ENCODE measurements at regions not wholly inside any gene's neighbourhood (a gene's known extent, or its start where the extent isn't known, plus 50 kb on each side); places are given as distances from the start of the nearest gene placed in this dataset.

- DNase-seq: no peak
Measured at GRCh38 chr5:88394536-88395175, 126.0 kb upstream of the TMEM161B start.

- DNase-seq: no peak
Measured at GRCh38 chr5:88393716-88394535, 125.3 kb upstream of the TMEM161B start.

DNA sequence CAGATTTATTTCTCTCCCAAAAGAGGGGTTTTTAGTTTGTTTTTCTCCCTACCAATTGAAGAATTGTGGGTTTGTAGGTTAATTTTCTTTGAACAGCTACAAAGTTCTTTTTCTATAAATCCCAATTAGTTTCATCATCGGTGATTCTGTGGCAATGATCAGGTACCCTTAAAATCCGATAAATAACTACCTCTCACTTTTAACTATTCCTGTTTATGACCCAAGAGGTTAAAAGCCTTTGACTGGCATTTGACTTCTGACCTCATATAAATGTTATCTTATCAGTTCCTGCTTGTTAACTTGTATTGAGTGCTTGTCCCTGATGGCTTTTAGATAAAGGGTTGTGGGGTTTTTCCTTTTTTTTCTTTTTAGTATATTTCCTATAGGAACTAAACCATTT is 124.4 kb upstream of the TMEM161B start:
- DNase-seq: no peak

GRCh38 chr5:88391991-88392390 is 123.3 kb upstream of the TMEM161B start:
- DNase-seq: no peak

DNA sequence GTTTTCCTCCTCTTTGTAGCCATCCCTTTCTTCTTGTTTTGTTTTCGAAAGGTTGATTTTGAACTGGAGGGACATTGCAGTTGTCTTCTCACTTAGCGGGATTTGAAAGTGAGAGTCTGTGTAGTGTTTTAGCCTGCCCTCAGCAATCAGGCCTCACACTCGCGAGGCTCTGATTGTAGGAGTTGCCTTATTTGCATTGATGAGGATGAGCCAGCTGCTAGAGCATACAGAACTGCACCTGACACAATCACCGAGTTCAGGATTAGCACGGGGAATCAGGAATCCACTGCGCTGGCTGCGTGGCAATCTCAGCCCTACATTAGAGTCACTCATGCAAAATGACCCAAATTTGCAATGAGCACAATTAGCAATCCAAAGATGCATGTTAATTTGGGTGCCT is 122.5 kb upstream of the TMEM161B start:
- DNase-seq: no peak

GRCh38 chr5:88390481-88390880 is 121.8 kb upstream of the TMEM161B start:
- DNase-seq: no peak

- no peak for DNase-seq
Measured at GRCh38 chr5:88390096-88390441, 121.4 kb upstream of the TMEM161B start.

DNA sequence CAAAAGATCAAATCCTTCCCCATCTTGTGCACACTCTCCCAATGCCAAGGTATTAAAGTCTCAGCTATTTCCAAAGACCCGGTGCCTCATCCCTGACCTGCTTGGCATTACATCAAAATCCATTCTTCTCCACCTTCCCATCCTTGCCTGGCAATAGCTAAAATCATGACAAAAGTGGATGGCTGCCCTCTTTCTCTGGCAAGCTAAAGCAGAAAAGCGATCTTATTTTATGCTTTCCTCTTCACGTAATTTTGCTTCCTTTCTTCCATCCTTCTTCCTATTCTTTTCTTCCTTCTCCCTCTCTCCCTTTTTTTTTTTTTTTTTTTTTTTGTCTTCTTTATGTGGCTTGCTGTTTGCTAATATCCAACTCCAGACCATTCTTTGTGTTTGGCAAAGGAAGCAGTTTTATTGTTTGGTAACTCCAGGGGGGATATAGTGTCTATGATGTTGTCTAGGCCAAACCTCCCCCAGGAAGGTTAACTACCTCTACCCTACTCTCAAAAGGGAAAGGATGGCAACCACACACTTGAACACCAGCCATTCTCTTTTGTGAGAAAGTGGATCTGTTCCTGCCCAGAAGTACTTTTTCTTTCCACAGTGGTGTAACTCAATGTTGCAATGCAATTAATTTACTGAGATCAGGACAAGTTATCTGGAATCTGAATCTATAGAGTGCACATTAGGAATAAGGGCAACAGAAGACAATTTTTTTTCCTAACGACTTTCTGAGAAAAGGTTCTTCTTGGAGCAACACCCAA is 120.9 kb upstream of the TMEM161B start:
- no peak for DNase-seq

DNA sequence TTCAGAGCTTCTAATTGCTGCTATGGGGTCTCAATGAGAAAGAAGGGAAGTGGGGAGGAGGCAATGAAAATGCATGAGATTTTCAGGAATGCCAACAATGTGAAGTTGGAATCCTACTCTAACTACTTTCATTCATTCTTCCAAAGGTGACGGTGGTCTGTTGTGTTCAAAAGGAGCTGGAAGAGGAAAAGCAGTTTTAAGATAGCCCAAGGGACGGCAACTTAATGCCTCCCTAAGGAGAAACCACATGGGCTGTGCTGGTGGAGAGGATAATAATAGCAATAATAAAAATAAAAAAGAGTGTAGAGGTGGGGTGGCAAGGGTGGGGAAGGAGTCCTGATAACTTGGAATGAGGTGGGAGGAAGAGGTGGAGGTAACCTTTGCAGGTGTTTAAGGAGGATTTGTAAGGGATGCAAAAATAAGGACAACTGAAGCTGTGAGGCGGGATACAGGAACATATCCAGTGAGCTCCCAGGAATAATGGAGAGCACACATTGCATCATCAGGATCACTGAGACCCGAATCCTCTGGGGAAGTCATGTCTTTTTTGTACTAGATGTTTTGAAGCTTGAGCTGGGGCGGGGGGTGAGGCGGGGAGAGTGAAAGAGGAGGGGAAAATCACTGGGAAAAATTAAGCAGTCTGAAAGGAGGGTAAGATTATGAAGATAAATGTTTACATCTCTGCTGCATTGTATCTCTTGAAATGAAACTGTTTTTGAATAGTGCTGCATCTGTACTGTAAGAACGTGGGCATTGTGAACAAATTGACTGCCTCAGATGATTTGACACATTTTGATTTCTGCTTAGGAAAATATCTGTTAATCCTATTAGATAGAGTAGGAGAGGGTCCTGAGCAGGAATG is 120.1 kb upstream of the TMEM161B start:
- no peak for DNase-seq

DNA sequence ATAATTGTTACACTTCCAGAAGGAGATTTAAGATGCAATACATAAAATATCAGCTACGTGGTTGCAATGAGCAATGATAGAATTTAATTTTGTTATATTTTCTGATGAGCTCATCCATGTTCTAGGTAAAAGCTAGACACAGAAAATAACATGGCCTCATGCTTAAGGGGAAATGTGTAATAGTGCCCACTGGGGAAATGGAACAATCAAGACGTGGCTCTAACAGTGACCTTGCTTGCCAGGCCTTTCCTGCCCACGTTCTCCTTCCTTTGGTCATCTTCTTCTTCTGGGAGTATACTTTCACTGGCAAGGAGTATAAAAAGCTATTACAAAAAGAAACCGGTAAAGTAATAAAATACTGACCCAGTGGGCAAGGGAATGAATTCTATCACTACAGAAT is 116.2 kb upstream of the TMEM161B start:
- DNase-seq: no peak

DNA sequence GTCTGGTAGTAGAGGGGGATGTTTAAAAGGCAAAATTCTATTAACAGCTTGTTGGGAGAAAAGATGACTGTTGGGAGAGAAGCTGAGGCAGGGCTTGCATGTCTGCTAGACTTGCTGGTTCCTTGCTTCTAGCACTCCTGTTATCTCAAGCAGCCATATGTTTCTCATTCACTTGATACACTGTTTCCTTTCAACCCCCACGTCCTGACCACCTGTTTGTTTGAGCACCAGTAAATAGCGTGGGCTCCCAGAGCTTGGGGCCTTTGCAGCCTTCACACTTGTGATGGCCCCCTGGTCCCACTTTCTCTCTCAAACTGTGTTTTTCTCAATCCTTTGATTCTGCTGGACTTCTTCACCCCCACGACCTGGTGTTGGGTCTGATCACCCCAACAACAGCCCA is 111.7 kb upstream of the TMEM161B start:
- DNase-seq: no peak

DNA sequence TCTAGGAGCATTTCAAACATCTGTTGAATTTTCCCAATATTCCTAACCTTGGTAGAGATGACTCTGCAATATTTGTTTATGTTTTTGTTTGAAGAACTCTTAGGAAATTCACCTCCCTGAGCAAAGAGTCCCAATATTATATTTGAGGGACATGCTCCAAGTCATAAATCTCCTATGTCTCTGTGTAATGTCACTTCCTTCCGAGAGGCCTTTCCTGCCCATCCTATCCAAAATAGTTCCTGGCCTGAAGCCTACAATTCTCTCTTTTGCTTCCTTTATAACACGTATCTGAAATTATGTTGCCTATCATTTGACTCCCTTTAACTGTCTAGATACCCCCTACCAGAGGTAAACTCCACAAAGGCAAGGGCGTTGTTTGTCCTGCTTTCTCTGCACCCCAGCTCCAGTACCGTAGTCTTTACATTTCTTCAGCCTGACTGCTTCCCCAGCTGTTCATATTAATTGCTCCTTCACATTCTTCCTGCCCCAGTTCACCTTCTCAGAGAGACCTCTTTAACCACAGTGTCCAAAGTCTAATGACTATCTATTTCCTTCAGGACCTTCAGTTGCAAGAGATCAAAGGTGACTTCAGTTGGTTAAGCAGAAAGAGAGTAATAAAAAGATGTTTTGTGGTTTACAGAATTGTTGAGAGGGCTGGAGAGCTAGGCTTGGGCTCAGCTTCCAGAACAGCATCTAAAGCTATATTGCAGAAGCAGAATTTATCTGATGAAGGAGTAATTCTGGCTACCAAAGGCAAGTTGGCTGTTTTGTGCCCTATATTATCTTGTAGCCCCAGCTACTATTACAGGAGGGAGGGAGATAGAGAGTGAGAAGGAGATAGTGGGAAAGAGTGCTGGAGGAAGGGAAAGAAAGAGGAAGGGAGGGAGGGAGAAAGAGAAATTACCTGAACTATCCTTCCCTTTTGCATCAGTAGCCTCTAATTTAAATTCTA is 109.3 kb upstream of the TMEM161B start:
- no peak for DNase-seq

GRCh38 chr5:88377240-88377639 is 108.6 kb upstream of the TMEM161B start:
- no peak for DNase-seq

GRCh38 chr5:88376728-88377127 is 108.1 kb upstream of the TMEM161B start:
- no peak for DNase-seq

GRCh38 chr5:88374391-88374790 is 105.7 kb upstream of the TMEM161B start:
- no peak for DNase-seq

DNA sequence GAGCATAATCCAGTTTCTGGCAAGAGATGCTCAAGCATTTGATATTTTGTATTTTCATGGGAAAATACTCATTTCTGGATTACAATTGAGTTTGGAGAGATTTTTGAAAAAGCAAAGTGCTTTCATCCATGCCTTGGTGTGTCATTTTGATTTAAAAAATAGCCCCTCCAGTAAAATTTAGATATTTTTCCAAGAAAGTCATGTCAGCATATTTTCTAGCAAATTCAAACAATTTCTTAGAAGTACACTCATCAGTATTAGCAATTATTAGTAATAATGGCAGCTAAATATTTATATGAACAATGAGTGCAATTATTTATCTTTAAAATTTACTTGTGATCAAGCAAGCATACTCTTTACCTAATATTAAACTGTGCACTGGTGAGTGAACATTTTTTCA is 102.2 kb upstream of the TMEM161B start:
- DNase-seq: no peak

DNA sequence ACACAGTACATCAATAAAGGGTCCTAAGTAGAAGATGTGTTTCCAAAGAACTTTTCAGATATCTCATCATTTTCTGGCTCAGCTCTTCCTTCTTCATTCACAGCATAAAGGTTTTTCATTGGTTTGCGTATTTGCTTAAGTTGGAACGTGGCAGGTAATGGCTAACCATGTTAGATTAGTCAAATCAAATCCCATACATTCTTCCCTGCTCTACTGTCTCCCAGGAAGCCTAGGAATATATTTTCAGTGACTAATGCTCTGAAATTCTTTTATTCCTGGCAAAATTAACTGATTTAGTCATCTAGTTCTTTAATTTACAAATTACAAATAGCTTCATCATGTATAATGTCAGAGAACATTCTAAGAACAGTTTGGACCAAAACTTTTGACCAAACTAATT is 99.6 kb upstream of the TMEM161B start:
- no peak for DNase-seq

GRCh38 chr5:88364991-88365390 is 96.3 kb upstream of the TMEM161B start:
- no peak for DNase-seq

GRCh38 chr5:88355490-88356050 is 86.9 kb upstream of the TMEM161B start:
- DNase-seq: no peak

DNA sequence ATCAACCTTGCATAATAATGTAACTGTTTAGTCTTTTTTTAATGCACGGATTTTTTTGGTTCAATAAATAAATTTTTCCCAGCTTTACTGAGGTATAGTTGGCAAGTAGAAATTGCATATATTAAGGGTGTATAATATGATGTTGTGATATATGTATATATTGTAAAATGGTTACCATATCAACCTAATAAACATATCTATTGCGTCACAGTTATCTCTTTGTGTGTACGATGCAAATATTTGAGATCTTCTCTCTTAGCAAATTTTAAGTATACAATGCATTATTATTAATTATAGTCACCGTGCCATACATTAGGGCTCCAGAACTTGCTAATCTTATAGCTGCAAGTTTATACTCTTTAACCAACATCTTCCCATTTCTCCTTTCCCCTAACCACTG is 57.2 kb upstream of the TMEM161B start:
- DNase-seq: no peak

GRCh38 chr5:88322785-88323184 is 54.1 kb upstream of the TMEM161B start:
- DNase-seq: no peak
